ENCODE measurements at regions not wholly inside any gene's neighbourhood (a gene's known extent, or its start where the extent isn't known, plus 50 kb on each side); places are given as distances from the start of the nearest gene placed in this dataset.
"Not testable (repeated sequence)": the region's sequence is repeated elsewhere in the genome, so short reads cannot be mapped to it uniquely, and the experiment has no call there.

- no peak overlapping the region for H3K4me3 Mint-ChIP-seq
- H3K27ac Mint-ChIP-seq: no peak overlapping the region
- DNase-seq: no peak
- H3K4me1 Mint-ChIP-seq (ENCODE audit: low read depth): no peaks in the 10 kb centered on the region
- peaks cover 7% of the 10 kb centered on the region for H3K27me3 Mint-ChIP-seq (ENCODE audit: low read depth)
- H3K9me3 Mint-ChIP-seq (ENCODE audit: insufficient read depth): no peaks in the 10 kb centered on the region
- ATAC-seq: no peak
- CTCF ChIA-PET: no interaction called here
- no peaks in the 10 kb centered on the region for H3K36me3 Mint-ChIP-seq (ENCODE audit: low read depth)
- POLR2A ChIA-PET: no interaction called here
These were observed 124.3 kb upstream of the SMARCA2 start for GRCh38 chr9:1890816-1891215.

- H3K4me1 Mint-ChIP-seq (ENCODE audit: low read depth); H3K4me3 Mint-ChIP-seq; ATAC-seq; CTCF ChIA-PET; POLR2A ChIA-PET; DNase-seq; H3K27ac Mint-ChIP-seq; H3K27me3 Mint-ChIP-seq (ENCODE audit: low read depth); H3K36me3 Mint-ChIP-seq (ENCODE audit: low read depth): not testable (repeated sequence)
- H3K9me3 Mint-ChIP-seq (ENCODE audit: insufficient read depth): peaks cover 19% of the 10 kb centered on the region
These were observed 112.0 kb upstream of the SMARCA2 start for GRCh38 chr9:1903080-1903704.

- CTCF ChIA-PET: no interaction called here
- no peak for DNase-seq
- no peak for ATAC-seq
- no peak overlapping the region for H3K27ac Mint-ChIP-seq
- no peaks in the 10 kb centered on the region for H3K36me3 Mint-ChIP-seq (ENCODE audit: low read depth)
- peaks cover 9% of the 10 kb centered on the region for H3K9me3 Mint-ChIP-seq (ENCODE audit: insufficient read depth)
- POLR2A ChIA-PET: no interaction called here
- peaks cover 2% of the 10 kb centered on the region for H3K4me1 Mint-ChIP-seq (ENCODE audit: low read depth)
- no peak overlapping the region for H3K4me3 Mint-ChIP-seq
- H3K27me3 Mint-ChIP-seq (ENCODE audit: low read depth): no peaks in the 10 kb centered on the region
These were observed 107.7 kb upstream of the SMARCA2 start for GRCh38 chr9:1907465-1907864.

- ChIA-PET POLR2A (no interaction called here), CTCF (no interaction called here)
- Mint-ChIP-seq H3K36me3 (ENCODE audit: low read depth) (no peaks in the 10 kb centered on the region), H3K9me3 (ENCODE audit: insufficient read depth) (no peaks in the 10 kb centered on the region), H3K4me1 (ENCODE audit: low read depth) (peaks cover 2% of the 10 kb centered on the region), H3K4me3 (no peak overlapping the region), H3K27ac (no peak overlapping the region), H3K27me3 (ENCODE audit: low read depth) (no peaks in the 10 kb centered on the region)
- ATAC-seq (no peak), DNase-seq (no peak)
These were observed 105.8 kb upstream of the SMARCA2 start for GRCh38 chr9:1909322-1909721.

GRCh38 chr9:1910269-1910811 is 104.8 kb upstream of the SMARCA2 start:
- peaks cover 2% of the 10 kb centered on the region for H3K4me1 Mint-ChIP-seq (ENCODE audit: low read depth)
- no peak for ATAC-seq
- no peak overlapping the region for H3K27ac Mint-ChIP-seq
- DNase-seq: no peak
- H3K4me3 Mint-ChIP-seq: no peak overlapping the region
- ChIA-PET POLR2A (no interaction called here), CTCF (no interaction called here)
- H3K27me3 Mint-ChIP-seq (ENCODE audit: low read depth): peaks cover under 1% of the 10 kb centered on the region
- H3K9me3 Mint-ChIP-seq (ENCODE audit: insufficient read depth): no peaks in the 10 kb centered on the region
- H3K36me3 Mint-ChIP-seq (ENCODE audit: low read depth): no peaks in the 10 kb centered on the region

GRCh38 chr9:1913631-1914330 is 101.4 kb upstream of the SMARCA2 start:
- no peaks in the 10 kb centered on the region for H3K36me3 Mint-ChIP-seq (ENCODE audit: low read depth)
- ChIA-PET CTCF (no interaction called here), POLR2A (no interaction called here)
- H3K27ac Mint-ChIP-seq: no peak overlapping the region
- DNase-seq: no peak
- no peaks in the 10 kb centered on the region for H3K9me3 Mint-ChIP-seq (ENCODE audit: insufficient read depth)
- no peak overlapping the region for H3K4me3 Mint-ChIP-seq
- H3K27me3 Mint-ChIP-seq (ENCODE audit: low read depth): peaks cover 8% of the 10 kb centered on the region
- no peak for ATAC-seq
- H3K4me1 Mint-ChIP-seq (ENCODE audit: low read depth): peaks cover 2% of the 10 kb centered on the region

- Mint-ChIP-seq H3K9me3 (ENCODE audit: insufficient read depth) (no peaks in the 10 kb centered on the region), H3K27me3 (ENCODE audit: low read depth) (peaks cover 10% of the 10 kb centered on the region), H3K27ac (no peak overlapping the region), H3K36me3 (ENCODE audit: low read depth) (no peaks in the 10 kb centered on the region), H3K4me1 (ENCODE audit: low read depth) (peaks cover under 1% of the 10 kb centered on the region), H3K4me3 (no peak overlapping the region)
- ATAC-seq (no peak), DNase-seq (no peak)
- ChIA-PET POLR2A (no interaction called here), CTCF (no interaction called here)
These were observed 99.1 kb upstream of the SMARCA2 start for GRCh38 chr9:1916095-1916494.

- ChIA-PET POLR2A (no interaction called here), CTCF (no interaction called here)
- Mint-ChIP-seq H3K4me3 (no peak overlapping the region), H3K36me3 (ENCODE audit: low read depth) (no peaks in the 10 kb centered on the region), H3K4me1 (ENCODE audit: low read depth) (no peaks in the 10 kb centered on the region), H3K27ac (no peak overlapping the region), H3K9me3 (ENCODE audit: insufficient read depth) (no peaks in the 10 kb centered on the region), H3K27me3 (ENCODE audit: low read depth) (peaks cover 10% of the 10 kb centered on the region)
- DNase-seq: no peak
- ATAC-seq: no peak
These were observed 98.5 kb upstream of the SMARCA2 start for GRCh38 chr9:1916655-1917054.

GRCh38 chr9:1917396-1917935 is 97.7 kb upstream of the SMARCA2 start:
- Mint-ChIP-seq H3K4me3 (no peak overlapping the region), H3K9me3 (ENCODE audit: insufficient read depth) (no peaks in the 10 kb centered on the region), H3K36me3 (ENCODE audit: low read depth) (no peaks in the 10 kb centered on the region), H3K27ac (no peak overlapping the region), H3K4me1 (ENCODE audit: low read depth) (no peaks in the 10 kb centered on the region), H3K27me3 (ENCODE audit: low read depth) (peaks cover 10% of the 10 kb centered on the region)
- ATAC-seq (no peak), DNase-seq (no peak)
- POLR2A ChIA-PET: no interaction called here
- CTCF ChIA-PET: no interaction called here

GRCh38 chr9:1918108-1918507 is 97.0 kb upstream of the SMARCA2 start:
- no peaks in the 10 kb centered on the region for H3K36me3 Mint-ChIP-seq (ENCODE audit: low read depth)
- ChIA-PET POLR2A (no interaction called here), CTCF (no interaction called here)
- H3K27me3 Mint-ChIP-seq (ENCODE audit: low read depth): peaks cover 10% of the 10 kb centered on the region
- no peak overlapping the region for H3K27ac Mint-ChIP-seq
- no peak overlapping the region for H3K4me3 Mint-ChIP-seq
- no peaks in the 10 kb centered on the region for H3K9me3 Mint-ChIP-seq (ENCODE audit: insufficient read depth)
- no peaks in the 10 kb centered on the region for H3K4me1 Mint-ChIP-seq (ENCODE audit: low read depth)
- DNase-seq: no peak
- ATAC-seq: no peak

GRCh38 chr9:1918622-1919021 is 96.5 kb upstream of the SMARCA2 start:
- Mint-ChIP-seq H3K4me1 (ENCODE audit: low read depth) (no peaks in the 10 kb centered on the region), H3K4me3 (no peak overlapping the region), H3K27me3 (ENCODE audit: low read depth) (peaks cover 10% of the 10 kb centered on the region), H3K9me3 (ENCODE audit: insufficient read depth) (no peaks in the 10 kb centered on the region), H3K27ac (no peak overlapping the region), H3K36me3 (ENCODE audit: low read depth) (no peaks in the 10 kb centered on the region)
- no peak for ATAC-seq
- POLR2A ChIA-PET: interaction anchor here (0.5 kb wide), 1 partner anchor 131 kb away, joined by 3 read pairs; no protein-coding TSS in a partner anchor
- CTCF ChIA-PET: no interaction called here
- DNase-seq: no peak

GRCh38 chr9:1919229-1919628 is 95.9 kb upstream of the SMARCA2 start:
- H3K4me1 Mint-ChIP-seq (ENCODE audit: low read depth): no peaks in the 10 kb centered on the region
- H3K9me3 Mint-ChIP-seq (ENCODE audit: insufficient read depth): no peaks in the 10 kb centered on the region
- H3K27ac Mint-ChIP-seq: no peak overlapping the region
- ChIA-PET POLR2A (no interaction called here), CTCF (interaction anchor here (0.7 kb wide), 1 partner anchor 130 kb away, joined by 3 read pairs; no protein-coding TSS in a partner anchor)
- H3K4me3 Mint-ChIP-seq: no peak overlapping the region
- H3K27me3 Mint-ChIP-seq (ENCODE audit: low read depth): peaks cover 10% of the 10 kb centered on the region
- ATAC-seq (no peak), DNase-seq (no peak)
- H3K36me3 Mint-ChIP-seq (ENCODE audit: low read depth): no peaks in the 10 kb centered on the region

Measured in activated CD8-positive, alpha-beta T cell treated with anti-CD3 and anti-CD28 coated beads, Interleukin-2, amount 10 ng/mL, durations not matched to agents 7 days and 5 days (primary cell).